HT1080 (cell line): ENCODE measurements at regions not wholly inside any gene's neighbourhood (a gene's known extent, or its start where the extent isn't known, plus 50 kb on each side); places are given as distances from the start of the nearest gene placed in this dataset.
"Not testable (repeated sequence)": the region's sequence is repeated elsewhere in the genome, so short reads cannot be mapped to it uniquely, and the experiment has no call there.

Experiments
- DNase-seq: peaks from one replicate; pipeline ENCODE4 v3.0.0-alpha.2; 2015; ENCODE audit warnings: low read depth

DNA sequence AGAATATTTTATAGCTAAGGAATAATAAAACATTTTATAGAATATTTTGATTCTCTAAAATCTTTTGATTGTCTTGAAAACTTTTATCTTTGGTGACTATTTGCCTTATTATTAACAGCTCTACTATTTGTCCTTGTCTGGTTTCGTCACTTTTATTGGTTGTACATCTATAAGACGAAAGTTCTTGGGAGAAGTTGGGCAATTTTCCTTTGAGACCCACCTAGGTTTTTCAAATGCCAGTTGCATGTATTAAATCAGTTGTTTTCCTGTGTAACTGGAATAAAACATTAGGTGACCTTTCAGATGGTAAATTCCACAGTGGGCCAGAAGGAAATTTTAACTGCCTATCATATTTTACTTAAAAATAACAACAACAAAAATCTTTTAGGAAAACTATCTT lies 1245.7 kb downstream of the SI start:
- no peak for DNase-seq

DNA sequence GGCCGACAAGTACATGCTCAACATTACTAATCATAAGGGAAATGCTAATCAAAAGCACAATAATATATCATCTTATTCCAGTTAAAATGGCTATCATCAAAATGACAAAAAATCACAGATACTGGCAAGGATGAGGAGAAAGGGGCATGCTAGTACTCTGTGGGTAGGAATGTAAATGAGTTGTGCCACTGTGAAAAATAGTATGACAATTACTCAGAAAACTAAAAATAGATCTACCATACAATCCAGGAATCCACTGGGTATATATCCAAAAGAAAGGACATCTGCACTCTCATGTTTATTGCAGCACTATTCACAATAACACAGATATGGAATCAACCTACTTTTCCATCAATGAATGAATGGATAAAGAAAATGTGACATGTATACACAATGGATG lies 1256.5 kb downstream of the SI start:
- peak; percentile 53 for DNase-seq

DNA sequence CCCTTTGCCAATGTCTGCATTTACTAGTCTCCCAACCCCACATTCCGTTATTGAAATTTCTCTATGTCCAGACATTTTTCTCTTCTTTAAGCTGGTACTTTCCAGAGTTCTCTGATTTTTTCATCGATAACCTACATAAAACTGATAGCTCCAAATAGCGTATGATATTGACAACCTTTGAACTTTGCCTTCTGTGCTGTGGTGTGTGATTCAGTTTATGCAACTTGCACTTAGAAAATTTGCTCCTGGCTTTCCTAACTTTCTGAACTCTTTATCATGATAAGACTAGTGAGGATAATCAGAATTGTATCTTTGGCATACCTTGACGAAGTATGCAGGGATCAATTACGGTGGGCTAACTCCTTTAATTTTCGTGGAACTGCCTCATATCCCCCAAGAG lies 1261.3 kb downstream of the SI start:
- no peak for DNase-seq

DNA sequence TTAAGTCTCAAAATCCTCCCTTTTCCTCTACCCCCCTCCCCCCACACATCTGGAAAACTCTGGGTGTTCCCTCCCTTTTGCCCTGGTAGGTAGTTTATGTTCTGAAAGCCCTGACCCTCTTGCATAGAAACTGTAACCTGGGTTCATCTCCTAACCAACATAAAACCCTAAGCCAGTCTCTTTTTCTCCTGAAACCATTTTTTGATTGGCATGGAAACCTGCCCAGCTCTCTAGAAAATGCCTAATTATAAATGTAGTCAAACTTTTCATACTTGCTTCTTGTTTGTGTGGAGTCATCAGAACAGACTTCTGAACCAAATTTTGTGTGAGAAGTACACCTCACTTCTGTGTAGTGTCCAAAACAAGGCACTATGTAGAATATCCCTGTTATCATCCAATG lies 1264.4 kb downstream of the SI start:
- DNase-seq: no peak

DNA sequence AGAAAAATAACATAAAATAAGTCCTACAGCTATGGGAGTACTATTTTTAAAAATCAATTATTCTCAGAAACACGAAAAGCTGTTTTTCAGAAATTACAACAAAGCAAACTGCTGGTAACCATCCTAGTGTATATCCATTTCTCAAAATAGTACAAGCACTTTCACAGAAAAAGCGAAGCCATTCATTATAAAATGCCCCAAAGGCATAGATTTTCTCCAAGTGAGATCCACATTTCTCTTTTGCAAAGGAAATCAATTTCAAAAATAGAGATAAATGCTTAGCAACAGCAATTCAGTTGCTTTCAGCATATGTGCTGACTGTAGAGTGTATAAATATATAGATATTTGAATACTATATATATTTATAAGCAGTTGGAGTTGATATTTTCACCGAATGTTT lies 1266.3 kb downstream of the SI start:
- DNase-seq: no peak

DNA sequence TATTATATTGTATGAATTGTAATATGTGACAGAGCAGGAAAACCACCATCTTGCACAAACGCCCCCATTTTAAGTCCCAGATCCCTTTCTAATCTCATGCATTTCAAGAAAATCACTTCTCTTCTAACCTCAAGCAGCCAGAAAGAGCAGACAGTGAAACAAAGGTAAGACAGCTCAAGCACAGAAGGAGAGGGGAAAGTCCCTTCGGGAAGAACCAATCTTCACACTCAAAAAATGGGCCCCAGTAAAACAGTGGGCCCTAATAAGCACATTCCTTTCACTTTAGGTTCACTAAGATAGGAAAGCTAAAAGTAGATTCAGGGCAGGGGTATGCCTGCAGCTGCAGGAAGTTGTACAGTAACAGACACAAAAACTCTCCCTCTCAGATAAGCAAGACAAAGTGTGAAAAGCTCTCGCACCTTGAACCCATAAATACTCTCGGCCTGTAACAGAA lies 1268.7 kb downstream of the SI start:
- peak; percentile 15 for DNase-seq

DNA sequence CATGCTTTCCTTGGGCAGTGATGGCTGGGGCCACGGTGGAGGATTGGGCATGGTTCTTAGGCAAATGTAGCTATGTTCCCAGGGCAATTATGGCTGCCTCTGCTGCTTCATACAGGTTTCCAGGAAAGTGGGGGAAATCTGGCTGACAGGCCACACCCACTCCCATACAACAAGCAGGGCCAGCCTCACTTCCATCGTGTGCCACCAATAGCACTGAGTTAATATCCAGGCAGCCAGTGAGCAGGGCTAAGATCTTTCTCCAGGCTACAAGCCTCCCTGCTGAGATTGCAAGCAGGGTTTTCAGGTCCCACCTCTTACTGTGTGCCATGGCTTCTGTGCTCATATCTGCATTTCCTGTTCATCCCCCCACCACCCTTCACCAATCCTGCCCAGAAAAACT lies 1291.9 kb downstream of the SI start:
- DNase-seq: no peak

DNA sequence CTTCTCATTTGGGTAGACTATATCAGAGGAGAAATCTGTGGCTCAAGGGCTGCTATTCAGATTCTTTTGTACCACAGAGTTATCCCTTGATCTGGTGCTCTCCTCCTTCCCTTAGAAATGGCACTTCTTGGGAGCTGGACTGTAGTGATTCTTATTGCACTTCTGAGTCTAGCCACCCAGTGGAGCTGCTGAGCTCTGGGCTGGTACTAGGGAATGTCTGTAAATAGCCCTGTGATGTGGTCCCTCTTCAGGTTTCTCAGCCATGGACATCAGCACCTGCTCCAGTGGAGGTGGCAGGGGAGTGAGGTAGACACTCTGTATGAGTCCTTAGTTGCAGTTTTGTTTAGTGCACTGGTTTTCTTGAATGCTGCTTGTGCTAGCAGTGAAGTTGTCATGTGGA lies 1292.6 kb downstream of the SI start:
- DNase-seq: peak; percentile 38

DNA sequence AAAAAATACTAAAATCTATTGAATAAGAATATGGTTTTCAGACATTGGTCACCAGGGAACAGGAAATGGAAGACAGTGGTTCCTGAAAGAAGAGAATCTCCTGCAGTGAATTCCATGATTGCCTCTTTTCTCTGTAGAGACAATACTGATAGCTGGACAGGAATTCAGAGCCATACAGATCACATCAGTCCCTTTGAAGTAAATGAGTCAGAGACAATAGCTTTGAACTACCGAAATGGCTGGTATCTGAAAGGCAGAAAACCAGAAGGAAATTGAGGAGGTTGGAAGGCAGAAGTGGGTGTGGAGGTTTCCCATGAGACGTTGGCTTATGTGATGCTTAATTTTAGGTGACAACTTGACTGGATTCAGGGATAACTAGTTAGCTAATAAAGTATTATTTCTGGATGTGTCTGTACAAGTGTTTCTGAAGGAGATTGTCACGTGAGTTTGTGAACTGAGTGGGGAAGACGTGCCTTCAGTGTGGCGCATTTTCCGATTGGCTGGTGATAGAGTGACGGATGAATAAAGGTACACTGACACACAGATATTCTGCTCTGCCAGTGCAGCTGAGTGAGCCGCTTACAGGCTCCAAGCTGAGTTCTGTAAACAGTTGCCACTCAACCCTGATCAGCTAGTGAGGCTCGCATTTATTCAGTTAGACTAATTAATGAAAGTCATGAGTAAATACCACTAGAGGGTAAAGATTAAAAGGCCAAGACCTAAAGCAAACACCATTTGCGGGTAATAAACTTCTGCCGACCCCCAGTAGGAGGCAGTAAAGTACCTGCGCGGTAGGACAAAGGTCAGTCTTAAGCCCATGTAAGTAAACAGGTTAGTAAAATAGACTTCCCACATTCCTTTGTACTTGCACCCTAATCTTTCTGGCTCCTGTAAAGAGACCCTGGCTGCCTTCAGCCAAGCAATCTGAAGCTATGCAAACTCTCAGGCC lies 1298.6 kb downstream of the SI start:
- no peak for DNase-seq

DNA sequence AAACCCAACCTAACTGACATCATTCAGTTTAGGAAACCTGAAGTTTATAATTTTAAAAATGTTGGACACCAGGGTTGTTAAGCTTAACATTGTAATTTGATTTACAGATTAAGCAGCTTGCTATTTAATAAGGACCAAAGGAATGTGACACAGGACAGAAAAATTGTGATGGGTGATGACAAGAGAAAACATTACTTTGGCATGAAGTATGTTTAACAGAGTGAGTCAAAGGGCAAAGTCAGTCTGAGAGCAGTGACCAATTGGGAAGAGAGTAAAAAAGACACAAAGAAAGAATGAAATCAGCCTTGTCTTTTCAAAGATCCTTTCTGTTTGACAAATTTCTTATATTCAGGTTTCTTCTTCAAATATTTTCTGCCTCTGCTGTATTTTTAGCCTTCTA lies 1301.6 kb downstream of the SI start:
- no peak for DNase-seq

DNA sequence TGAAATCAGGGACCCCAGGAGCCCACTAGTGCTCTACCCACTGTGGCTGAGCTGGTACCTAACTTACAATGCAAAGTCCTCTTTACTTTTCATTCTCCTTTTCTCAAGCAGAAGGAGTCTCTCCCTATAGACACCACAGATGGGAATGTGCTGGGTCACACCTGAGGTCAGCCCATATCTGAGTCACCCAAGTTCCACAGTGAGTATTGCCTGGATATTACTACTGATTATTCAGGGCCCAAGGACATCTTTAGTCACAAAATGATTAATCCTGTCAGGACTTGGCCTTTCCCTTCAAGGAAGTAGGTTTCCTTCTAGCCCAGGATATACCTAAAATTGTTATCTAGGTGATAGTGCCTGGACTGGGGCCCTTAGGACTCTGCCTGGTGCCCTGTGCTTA lies 1305.2 kb downstream of the SI start:
- peak; percentile 78 for DNase-seq

DNA sequence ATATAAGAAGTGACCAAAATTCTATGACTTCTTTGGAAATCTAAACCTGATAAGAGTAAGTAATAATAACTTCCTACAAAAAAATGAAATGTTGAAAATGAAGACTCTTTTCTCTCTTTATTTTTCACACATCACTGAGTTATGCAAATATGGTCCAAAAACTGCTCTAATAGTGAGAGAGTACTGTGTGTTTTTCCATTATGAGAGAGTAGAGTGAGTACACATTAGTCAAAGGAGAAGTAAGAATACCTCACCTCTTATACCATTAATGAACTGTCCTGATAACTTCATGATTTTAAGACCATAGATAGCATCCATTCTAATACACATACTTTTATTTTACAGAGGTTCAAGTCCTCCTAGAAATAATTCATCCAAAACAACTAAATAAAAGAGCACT lies 1310.2 kb downstream of the SI start:
- no peak for DNase-seq

DNA sequence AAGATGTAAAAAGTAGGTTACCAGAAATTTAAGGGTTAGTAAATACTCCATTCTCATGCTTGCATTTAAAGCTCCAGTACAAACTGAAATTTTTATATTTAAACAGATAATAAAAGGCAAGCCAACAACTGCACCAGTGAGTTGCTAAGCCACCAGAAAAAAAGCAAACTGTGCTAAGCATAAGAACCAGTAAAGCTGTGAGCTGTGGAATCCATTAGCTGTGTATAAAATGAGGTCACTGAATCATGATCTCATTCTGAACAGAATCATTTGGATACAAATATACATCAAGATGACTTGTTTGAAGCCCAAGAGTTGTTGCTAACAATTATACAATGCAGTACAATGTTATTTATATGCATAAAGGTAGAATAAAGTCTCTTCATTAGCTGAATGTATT lies 1312.2 kb downstream of the SI start:
- no peak for DNase-seq

DNA sequence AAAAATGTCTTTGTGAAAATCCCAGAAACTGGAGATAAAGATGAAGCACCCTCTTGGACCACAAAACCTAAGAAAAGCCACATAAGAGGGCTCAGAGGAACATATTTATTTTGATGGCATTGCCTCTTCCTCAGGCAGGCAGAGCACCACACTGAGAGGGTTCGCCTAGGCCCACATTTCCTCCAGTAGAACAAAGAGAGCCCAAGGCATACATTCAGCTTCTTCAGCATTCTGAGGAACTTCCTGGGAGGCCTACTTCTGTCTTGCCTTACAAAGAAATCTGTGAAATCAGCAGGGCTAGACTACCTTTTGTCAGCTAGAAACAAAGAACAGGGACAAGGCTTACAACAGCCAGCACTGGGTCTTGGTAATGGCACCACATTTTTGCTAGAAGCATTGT lies 1325.3 kb downstream of the SI start:
- no peak for DNase-seq

DNA sequence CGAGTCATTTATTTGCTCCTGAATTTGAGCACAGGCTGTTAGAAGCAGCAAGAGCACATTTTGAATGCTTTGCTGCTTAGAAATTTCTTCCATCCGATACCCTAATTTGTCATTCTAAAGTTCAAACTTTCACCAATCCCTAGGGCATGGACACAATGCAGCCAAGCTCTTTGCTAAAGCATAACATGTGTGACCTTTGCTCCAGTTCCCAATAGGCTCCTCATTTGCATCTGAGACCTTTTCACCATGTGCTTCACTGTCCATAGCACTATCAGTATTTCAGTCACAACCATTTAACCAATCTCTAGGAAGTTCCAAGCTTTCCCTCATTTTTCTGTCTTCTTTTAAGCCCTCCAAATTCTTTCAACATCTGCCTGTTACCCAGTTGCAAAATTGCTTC lies 1333.1 kb downstream of the SI start:
- no peak for DNase-seq

DNA sequence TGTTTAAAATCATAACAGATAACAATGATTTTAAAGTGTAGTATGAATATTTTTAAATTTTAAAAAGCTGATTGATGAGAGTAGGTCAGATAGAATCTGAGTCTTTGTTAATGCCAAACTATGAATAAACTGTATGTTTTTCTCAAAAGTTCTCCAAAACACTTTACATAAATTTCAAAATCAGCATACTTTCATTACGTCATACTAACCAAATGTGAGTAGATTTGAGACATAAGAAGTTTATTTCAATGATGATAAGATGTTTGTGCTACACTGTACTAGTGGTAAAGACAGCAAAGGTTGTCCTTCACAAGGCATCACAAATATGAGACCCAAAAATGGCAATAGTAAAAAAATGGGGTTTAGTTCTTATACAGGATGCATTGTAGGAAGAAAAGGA lies 1342.9 kb downstream of the SI start:
- no peak for DNase-seq

DNA sequence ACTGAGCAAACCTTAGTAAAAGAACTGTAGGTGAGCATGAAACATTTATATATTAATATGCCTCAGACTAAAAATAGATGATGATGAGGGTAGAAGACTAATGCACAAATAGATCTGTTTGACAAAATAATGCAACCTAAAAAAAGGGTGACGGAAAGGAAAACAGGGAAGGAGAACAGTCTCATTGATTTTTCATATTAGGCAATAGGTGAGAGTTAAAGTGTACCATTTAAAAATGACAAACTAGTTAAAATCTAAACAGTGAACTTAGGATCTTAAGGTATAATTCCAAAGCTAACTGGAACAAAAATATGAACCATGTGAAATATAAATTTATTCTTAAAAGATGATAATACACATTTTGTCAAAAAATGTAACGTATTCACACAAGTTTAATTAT lies 1347.6 kb downstream of the SI start:
- no peak for DNase-seq

DNA sequence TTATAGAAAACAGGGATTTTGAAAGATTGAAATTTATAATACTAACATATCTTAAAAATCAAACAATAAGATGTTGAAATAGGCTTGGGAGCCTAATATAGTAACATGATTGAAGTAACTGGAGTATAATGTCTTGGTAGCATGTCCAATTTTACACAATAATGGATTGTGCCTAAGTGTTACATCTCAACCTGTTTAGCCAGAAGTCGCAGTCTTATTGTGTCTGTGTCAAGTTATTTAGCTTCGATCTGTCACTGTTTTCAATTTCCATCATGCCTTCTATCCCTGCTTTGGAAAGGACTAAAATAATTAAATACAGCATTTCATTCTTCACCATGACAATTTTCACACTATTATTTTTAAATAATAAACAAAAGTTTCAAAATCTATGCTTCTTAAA lies 1352.2 kb downstream of the SI start:
- DNase-seq: no peak

DNA sequence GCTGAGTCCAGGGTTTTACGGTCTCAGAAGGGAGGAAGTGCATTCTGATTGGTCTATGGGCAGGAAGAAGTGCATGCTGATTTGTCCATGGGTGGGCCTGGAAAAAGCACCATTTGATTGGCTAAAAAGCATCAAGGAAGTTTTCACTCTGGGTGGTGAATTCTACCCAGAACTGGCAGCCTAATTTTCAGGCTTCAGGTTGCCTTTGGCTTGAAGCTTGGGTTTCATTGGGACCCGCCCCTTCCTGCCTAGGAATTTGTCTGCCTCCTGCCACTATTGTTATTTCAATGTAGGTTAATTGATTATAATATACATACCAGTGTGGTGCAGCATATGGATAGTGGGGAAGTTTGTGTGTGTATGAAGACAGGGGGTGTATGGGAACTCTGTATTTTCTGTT lies 1355.9 kb downstream of the SI start:
- DNase-seq: no peak

DNA sequence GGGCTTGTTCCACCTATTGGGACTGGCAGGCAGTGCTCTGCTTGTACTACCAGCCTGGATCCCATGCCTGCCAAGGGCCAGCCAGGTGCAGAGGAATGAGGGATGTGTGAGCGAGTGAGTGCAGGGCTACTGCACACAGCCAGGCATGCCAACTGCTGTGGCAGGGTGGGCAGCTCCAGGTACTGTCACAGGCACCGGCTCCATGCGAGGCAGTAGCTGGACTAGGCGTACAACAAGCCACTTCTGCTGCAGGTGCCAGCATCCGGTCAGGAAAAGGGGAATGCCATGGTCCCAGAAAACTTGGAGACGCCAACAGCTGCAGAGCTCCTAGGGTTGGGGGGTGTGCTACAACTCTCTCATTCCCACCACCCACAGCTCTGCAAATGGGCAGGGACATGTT lies 1356.7 kb downstream of the SI start:
- DNase-seq: no peak

DNA sequence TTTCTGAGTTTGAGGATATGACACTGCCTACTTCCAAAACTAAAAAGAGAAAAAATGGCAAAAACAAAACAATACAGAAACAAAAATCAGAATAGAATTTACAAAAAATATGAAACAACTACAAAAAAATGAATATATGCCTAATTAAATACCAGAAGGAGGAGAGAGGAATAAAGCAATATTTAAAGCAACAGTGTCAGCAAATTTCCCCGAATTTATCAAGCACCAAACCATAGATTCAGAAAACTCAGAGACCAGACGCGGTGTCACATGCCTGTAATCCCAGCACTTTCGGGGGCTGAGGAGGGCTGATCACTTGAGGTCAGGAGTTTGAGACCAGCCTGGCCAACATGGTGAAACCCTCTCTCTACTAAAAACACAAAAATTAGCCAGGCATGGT lies 1360.9 kb downstream of the SI start:
- DNase-seq: no peak

DNA sequence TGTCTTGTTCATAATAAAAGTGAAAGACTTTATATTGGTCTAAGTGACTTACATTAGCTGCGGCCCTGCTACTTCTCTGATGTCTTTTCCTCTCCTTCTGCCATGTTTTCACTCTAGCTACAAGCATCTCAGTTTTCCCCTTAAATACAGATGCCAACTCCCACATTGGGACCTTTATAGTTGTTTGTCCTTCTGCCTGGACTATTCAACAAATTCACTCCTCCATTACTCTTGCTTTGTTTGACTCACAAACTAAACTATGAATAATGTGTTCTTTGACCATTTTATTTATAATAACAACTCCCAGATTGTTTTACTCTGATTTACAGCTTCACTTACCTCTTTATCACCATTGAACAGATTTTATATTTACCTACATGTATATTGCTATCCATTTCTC lies 1369.9 kb downstream of the SI start:
- no peak for DNase-seq

DNA sequence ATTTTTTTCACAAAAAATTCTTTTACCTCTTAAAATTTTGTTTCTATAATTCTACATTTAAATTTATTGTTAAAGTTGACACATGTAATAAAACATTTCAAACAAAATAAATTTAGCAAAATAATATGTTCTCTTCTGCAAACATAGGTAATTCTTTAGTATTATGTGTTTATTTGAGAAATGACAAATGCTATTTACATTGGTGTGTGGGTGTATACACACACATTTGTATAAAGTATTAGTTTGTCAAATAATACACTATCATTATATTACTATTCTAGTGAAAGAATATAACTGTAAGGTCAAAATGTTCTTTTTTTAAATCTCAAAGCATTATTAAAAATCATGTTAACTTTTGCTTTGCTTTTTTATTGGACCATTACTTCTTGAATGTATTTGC lies 1370.6 kb downstream of the SI start:
- DNase-seq: no peak

DNA sequence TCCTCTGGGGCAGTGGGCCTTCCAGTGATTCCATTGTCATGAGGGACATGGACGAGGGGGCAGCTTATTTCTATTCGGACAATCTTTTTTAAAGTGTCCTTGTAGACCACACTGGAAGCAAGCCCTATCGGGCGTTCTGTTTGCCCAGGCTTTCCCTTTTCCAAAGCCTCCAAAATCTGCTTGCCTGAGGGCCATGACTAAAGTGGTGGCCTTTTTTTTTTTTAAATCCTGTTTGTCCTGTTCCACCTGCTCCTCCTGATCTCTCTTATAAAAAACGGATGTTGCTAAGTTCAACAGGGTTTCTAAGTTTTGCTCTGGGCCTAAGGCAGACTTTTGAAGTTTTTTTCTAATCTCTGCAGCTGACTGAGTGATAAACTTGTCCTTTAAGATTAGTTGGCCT lies 1380.1 kb downstream of the SI start:
- not testable (repeated sequence) for DNase-seq
